GM18907 (cell line): ENCODE measurements at regions not wholly inside any gene's neighbourhood (a gene's known extent, or its start where the extent isn't known, plus 50 kb on each side); places are given as distances from the start of the nearest gene placed in this dataset.

Experiments used
- ATAC-seq: cut with Tn5 transposase; IDR thresholded peaks from one replicate; pipeline ENCODE4 v1.9.1; 2021; ENCODE audit warnings: mild to moderate bottlenecking, moderate library complexity; ENCODE audit not compliant: unreplicated experiment

GRCh38 chr15:93835344-93835743, 396.0 kb upstream of the MCTP2 start:
- ATAC-seq = no peak

GRCh38 chr15:93831641-93832040, 399.7 kb upstream of the MCTP2 start:
- ATAC-seq = no peak

- no peak for ATAC-seq
Observed at GRCh38 chr15:93830221-93831080, 400.9 kb upstream of the MCTP2 start.

- peak; percentile 51 for ATAC-seq
Observed at GRCh38 chr15:93829115-93829870, 402.1 kb upstream of the MCTP2 start.

GRCh38 chr15:93826790-93827189, 404.6 kb upstream of the MCTP2 start:
- no peak for ATAC-seq

GRCh38 chr15:93826293-93826692, 405.1 kb upstream of the MCTP2 start:
- ATAC-seq = no peak

- no peak for ATAC-seq
Observed at GRCh38 chr15:93825682-93826081, 405.7 kb upstream of the MCTP2 start.

- ATAC-seq = no peak
Observed at GRCh38 chr15:93823971-93824913, 407.1 kb upstream of the MCTP2 start.

GRCh38 chr15:93820566-93820965, 410.8 kb upstream of the MCTP2 start:
- no peak for ATAC-seq

- ATAC-seq = no peak
Observed at GRCh38 chr15:93819826-93820225, 411.5 kb upstream of the MCTP2 start.

GRCh38 chr15:93816815-93817214, 414.5 kb upstream of the MCTP2 start:
- ATAC-seq = no peak

- ATAC-seq = no peak
Observed at GRCh38 chr15:93811305-93811704, 420.1 kb upstream of the MCTP2 start.

GRCh38 chr15:93809516-93809915, 421.8 kb upstream of the MCTP2 start:
- ATAC-seq = no peak

- ATAC-seq = no peak
Observed at GRCh38 chr15:93803421-93804152, 427.8 kb upstream of the MCTP2 start.

- ATAC-seq = no peak
Observed at GRCh38 chr15:93801206-93801605, 430.2 kb upstream of the MCTP2 start.

- ATAC-seq = no peak
Observed at GRCh38 chr15:93800805-93801204, 430.6 kb upstream of the MCTP2 start.

- no peak for ATAC-seq
Observed at GRCh38 chr15:93789441-93789840, 441.9 kb upstream of the MCTP2 start.

- ATAC-seq = no peak
Observed at GRCh38 chr15:93780073-93780472, 451.3 kb upstream of the MCTP2 start.

GRCh38 chr15:93779341-93779740, 452.0 kb upstream of the MCTP2 start:
- ATAC-seq = no peak
